ENCODE measurements at regions not wholly inside any gene's neighbourhood (a gene's known extent, or its start where the extent isn't known, plus 50 kb on each side); places are given as distances from the start of the nearest gene placed in this dataset.
"Not testable (repeated sequence)": the region's sequence is repeated elsewhere in the genome, so short reads cannot be mapped to it uniquely, and the experiment has no call there.

DNA sequence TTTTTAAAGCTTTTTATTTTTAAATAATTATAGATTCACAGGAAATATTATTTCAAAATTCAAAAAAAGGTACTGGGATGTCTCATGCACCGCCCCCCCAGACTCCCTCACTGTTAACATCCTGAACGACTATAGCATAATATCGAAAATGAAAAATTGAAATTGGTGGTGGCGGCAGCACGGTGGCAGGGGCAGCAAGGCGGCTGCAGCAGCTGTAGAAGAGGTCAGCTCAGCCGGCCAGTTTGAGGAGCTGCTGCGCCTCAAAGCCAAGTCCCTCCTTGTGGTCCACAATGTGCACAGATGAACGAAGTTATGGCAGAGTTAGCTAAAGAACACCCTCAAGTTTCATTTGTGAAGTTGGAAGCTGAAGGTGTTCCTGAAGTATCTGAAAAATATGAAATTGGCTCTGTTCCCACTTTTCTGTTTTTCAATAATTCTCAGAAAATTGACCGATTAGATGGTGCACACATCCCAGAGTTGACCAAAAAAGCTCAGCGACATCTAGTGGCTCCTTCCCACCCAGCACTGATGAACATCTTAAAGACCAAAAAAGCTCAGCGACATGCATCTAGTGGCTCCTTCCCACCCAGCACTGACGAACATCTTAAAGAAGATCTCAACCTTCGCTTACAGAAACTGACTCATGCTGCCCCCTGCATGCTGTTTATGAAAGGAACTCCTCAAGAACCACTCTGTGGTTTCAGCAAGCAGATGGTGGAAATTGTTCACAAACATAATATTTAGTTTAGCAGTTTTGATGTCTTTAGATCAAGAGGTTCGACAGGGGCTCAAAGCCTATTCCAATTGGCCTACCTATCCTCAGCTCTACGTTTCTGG is 100.8 kb downstream of the FAM217A start:
- Histone ChIP-seq H3K9me3 (peaks cover 4% of the 10 kb centered on the region; the same call in 1 of the 2 replicates), H4K20me1 (no peaks in the 10 kb centered on the region), H3K27me3 (no peaks in the 10 kb centered on the region), H3K4me2 (no peak overlapping the region), H3K9ac (no peak overlapping the region), H3K4me3 (no peak overlapping the region), H3K27ac (no peak overlapping the region), H3K4me1 (no peaks in the 10 kb centered on the region), H3K36me3 (peaks cover 6% of the 10 kb centered on the region; the same call in 1 of the 2 replicates)
- no peak for TF ChIP-seq Cebpa-rat (IDR thresholded peaks at IDR 0.05)

DNA sequence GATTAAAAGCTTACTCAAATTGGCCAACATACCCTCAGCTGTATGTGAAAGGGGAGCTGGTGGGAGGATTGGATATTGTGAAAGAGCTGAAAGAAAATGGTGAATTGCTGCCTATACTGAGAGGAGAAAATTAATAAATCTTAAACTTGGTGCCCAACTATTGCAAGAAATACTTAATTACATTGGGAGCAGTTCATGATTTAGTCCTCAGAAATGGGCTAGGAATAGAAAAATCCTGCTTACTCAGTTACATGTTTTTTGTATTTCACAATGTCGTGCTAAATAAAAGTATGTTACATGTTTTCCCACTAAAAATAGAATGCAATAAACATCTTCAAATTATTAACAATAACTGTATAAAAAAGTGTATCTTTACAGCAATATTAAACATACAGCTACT is 100.0 kb downstream of the FAM217A start:
- H3K9me3 ChIP-seq, H3K4me1 ChIP-seq, H3K27me3 ChIP-seq, H3K36me3 ChIP-seq, H3K4me3 ChIP-seq, H3K27ac ChIP-seq, H3K9ac ChIP-seq, H3K4me2 ChIP-seq, H4K20me1 ChIP-seq: not testable (repeated sequence)

DNA sequence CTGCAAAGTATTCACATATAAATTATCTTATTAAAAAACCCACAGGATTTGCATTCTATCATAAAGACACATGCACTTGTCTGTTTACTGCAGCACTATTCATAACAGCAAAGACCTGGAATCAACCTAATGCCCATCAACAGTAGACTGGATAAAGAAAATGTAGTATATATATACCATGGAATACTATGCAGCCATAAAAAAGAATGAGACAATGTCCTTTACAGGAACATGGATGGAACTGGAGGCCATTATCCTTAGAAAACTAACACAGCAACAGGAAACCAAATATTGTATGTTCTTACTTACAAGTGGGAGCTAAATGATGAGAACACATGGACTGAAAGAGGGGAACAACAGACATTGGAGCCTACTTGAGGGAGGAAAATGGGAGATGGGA is 97.0 kb downstream of the FAM217A start:
- no peak overlapping the region for H3K9ac ChIP-seq
- 0 out of 2 replicates have a peak, but pooled peaks cover under 1% of the 10 kb centered on the region for H4K20me1 ChIP-seq
- H3K4me2 ChIP-seq = no peak overlapping the region
- no peaks in the 10 kb centered on the region for H3K4me1 ChIP-seq
- H3K4me3 ChIP-seq = no peak overlapping the region
- no peaks in the 10 kb centered on the region for H3K27me3 ChIP-seq
- no peak overlapping the region for H3K27ac ChIP-seq
- peaks cover 6% of the 10 kb centered on the region; the same call in 1 of the 2 replicates for H3K36me3 ChIP-seq
- H3K9me3 ChIP-seq = peaks cover 4% of the 10 kb centered on the region; the same call in 1 of the 2 replicates
- no peak for TF ChIP-seq Cebpa-rat (IDR thresholded peaks at IDR 0.05)

DNA sequence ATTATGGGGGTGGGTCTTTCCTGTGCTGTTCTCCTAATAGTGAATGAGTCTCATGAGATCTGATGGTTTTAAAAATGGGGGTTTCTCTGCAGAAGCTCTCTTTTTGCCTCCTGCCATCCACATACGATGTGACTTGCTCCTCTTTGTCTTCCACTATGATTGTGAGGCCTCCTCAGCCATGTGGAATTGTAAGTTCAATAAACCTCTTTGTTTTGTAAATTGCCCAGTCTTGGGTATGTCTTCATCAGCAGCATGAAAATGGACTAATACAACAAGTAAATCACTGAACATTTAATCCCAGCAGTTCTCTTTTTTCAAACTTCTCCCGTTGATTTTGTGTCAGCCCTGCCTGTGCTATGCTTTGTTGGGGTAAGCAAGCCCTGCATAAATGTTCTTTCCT is 95.2 kb downstream of the FAM217A start:
- H3K9ac ChIP-seq = no peak overlapping the region
- H3K27me3 ChIP-seq = no peaks in the 10 kb centered on the region
- no peak overlapping the region for H3K27ac ChIP-seq
- H3K4me2 ChIP-seq = no peak overlapping the region
- no peaks in the 10 kb centered on the region for H3K4me1 ChIP-seq
- H3K9me3 ChIP-seq = peaks cover 4% of the 10 kb centered on the region; the same call in 1 of the 2 replicates
- 0 out of 2 replicates have a peak, but pooled peaks cover 5% of the 10 kb centered on the region for H4K20me1 ChIP-seq
- TF ChIP-seq Cebpa-rat (IDR thresholded peaks at IDR 0.05) = no peak
- H3K36me3 ChIP-seq = peaks cover 6% of the 10 kb centered on the region; the same call in 1 of the 2 replicates
- H3K4me3 ChIP-seq = no peak overlapping the region

DNA sequence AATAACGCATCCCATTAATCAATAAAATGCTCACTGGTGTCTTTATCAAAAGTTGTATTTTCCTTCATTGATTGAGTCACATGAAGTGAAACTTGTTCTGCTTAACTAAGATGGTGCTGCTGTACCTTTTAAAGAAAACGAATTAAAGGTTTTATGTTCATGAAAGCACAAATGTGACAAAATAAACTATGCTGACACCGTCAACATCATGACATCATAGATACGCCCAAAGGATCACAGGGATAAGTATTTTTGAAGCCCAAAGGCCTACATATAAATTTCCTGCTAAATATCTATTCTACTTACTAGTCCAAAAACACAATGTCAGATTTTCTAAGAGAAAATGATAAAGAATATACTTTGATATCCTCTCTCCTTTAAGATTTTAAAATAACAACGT is 94.4 kb downstream of the FAM217A start:
- H3K27me3 ChIP-seq = no peaks in the 10 kb centered on the region
- H3K9ac ChIP-seq = no peak overlapping the region
- H3K4me2 ChIP-seq = no peak overlapping the region
- H3K4me3 ChIP-seq = no peak overlapping the region
- H3K36me3 ChIP-seq = peaks cover 6% of the 10 kb centered on the region; the same call in 1 of the 2 replicates
- 0 out of 2 replicates have a peak, but pooled peaks cover 5% of the 10 kb centered on the region for H4K20me1 ChIP-seq
- no peak overlapping the region for H3K27ac ChIP-seq
- TF ChIP-seq Cebpa-rat (IDR thresholded peaks at IDR 0.05) = no peak
- H3K9me3 ChIP-seq = peaks cover 4% of the 10 kb centered on the region; the same call in 1 of the 2 replicates
- H3K4me1 ChIP-seq = no peaks in the 10 kb centered on the region

DNA sequence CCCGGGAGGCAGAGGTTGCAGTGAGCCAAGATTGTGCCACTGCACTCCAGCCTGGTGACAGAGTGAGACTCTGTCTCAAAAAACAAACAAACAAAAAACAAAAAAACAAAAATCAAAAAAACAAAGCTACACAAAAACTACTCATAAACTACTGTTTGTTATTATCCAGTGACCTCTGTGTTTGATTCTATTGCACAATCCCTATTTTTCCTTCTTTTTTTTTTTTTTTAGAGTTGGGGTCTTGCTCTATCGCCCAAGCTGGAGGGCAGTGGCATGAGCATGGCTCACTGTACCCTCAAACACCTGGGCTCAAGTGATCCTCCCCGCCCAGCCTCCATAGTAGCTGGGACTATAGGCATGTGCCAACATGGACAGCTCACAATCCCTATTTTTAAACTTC is 92.7 kb downstream of the FAM217A start:
- Histone ChIP-seq H3K9me3 (peaks cover 4% of the 10 kb centered on the region; the same call in 1 of the 2 replicates), H3K4me1 (no peaks in the 10 kb centered on the region), H3K4me3 (no peak overlapping the region), H4K20me1 (0 out of 2 replicates have a peak, but pooled peaks cover 6% of the 10 kb centered on the region), H3K27me3 (no peaks in the 10 kb centered on the region), H3K27ac (no peak overlapping the region), H3K9ac (no peak overlapping the region), H3K4me2 (no peak overlapping the region), H3K36me3 (peaks cover 6% of the 10 kb centered on the region; the same call in 1 of the 2 replicates)
- no peak for TF ChIP-seq Cebpa-rat (IDR thresholded peaks at IDR 0.05)

DNA sequence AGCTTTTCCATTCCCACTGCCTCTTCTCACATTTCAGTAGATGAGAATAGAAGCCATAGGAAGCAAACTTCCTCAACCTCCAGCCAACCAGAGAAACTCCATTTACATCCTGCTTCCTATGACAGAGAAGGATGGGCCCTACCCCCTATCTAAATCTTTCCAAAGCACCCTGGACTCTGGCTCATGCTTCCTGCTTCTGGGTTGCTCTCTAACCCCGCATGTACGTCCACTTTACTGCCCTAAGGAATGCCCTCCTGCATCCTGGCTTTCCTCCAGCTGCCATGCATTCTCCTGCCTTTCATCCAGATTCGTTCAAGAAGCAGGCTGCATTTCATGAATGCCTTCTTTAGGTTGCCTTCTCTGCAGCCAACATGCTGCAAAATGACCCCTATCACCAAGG is 91.9 kb downstream of the FAM217A start:
- Histone ChIP-seq H3K4me1 (no peaks in the 10 kb centered on the region), H3K9ac (no peak overlapping the region), H3K27me3 (no peaks in the 10 kb centered on the region), H3K27ac (no peak overlapping the region), H3K4me2 (no peak overlapping the region), H3K9me3 (peaks cover 2% of the 10 kb centered on the region; the same call in 1 of the 2 replicates), H3K36me3 (peaks cover 4% of the 10 kb centered on the region; the same call in 1 of the 2 replicates), H3K4me3 (no peak overlapping the region), H4K20me1 (0 out of 2 replicates have a peak, but pooled peaks cover 11% of the 10 kb centered on the region)
- TF ChIP-seq Cebpa-rat (IDR thresholded peaks at IDR 0.05) = no peak

DNA sequence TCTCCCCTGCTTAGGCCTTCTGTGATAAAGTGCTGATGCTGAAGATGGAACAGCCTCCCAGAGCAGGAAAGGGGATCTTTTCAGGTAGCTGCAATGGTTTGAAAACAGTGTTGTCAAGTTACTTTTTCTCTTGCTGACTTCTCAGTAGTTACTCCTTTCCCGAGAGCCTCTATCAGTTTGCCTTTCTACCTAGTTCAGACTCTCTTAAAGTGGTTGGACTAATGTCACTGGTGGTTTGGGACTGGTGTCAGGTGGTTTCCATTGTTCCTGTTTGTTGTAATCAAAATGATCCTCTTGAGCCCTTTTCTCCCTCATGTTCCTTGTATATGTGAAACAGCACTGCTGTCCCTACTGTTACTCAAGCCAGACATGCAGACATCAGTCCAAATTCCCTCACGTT is 91.4 kb downstream of the FAM217A start:
- Histone ChIP-seq H3K36me3 (no peaks in the 10 kb centered on the region), H3K4me2 (no peak overlapping the region), H3K4me1 (no peaks in the 10 kb centered on the region), H3K27ac (no peak overlapping the region), H4K20me1 (0 out of 2 replicates have a peak, but pooled peaks cover 11% of the 10 kb centered on the region), H3K9ac (no peak overlapping the region), H3K9me3 (no peaks in the 10 kb centered on the region), H3K27me3 (no peaks in the 10 kb centered on the region), H3K4me3 (no peak overlapping the region)
- no peak for TF ChIP-seq Cebpa-rat (IDR thresholded peaks at IDR 0.05)

DNA sequence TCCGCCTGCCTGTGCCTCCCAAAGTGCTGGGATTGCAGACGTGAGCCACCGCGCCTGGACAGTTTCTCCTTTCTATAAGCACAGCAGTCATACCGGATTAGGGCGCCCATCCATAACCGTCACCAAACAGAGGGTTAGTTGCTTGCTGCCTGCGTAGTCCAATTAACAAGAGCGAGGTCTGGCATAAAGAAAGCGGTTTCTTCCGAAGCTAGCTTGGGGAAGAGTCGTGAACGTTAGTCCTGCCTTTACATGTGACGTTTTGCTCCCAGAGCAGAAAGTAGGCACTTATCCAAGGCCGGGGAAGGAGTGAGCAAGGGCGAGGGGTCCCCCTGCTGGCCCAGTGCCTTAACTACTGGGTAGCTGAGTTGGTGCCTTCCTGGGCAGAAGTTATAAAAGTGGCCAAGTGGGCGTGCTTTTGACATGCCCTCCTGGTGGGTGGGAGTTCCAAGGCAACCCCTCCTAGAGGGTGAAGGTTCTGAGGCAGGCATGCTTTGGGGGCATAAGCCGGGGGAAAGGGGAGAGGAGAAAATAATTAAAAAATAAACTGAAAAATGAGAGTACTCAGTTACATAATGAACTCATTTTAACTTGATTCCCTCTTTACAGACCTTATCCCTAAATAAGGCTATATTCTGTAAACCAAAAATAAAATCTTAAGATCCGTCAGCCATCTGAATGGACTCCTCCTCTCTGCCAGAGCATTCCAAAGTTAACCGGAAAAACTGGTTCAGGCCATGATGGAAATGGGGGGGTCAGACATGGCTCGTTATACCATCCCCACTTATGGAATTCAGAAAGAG is 88.0 kb downstream of the FAM217A start:
- Histone ChIP-seq H4K20me1 (peaks cover 23% of the 10 kb centered on the region; the same call in 1 of the 2 replicates), H3K27ac (no peak overlapping the region), H3K4me2 (no peak overlapping the region), H3K27me3 (no peaks in the 10 kb centered on the region), H3K9ac (no peak overlapping the region), H3K4me3 (no peak overlapping the region), H3K9me3 (no peaks in the 10 kb centered on the region), H3K4me1 (no peaks in the 10 kb centered on the region), H3K36me3 (no peaks in the 10 kb centered on the region)
- no peak for TF ChIP-seq Cebpa-rat (IDR thresholded peaks at IDR 0.05)

DNA sequence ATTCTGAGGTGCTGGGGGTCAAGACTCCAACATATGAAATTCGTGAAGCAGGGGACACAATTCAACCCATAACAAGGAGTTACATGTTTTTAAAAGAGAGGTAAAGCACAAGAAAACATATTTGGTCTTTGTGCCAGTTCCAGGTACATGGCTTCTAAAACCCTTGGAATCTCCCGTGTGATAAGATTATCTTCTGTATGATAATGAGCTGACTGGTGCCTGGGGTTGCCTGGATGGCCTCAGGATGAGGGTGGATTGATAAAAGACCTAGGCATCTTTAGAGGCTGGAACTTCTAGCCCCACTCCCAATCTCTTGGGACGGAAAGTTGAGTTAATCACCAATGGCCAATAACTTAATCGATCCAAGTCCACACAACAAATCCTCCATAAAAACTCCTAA is 87.0 kb downstream of the FAM217A start:
- H3K36me3 ChIP-seq = no peaks in the 10 kb centered on the region
- H3K4me3 ChIP-seq = no peak overlapping the region
- H3K27me3 ChIP-seq = no peaks in the 10 kb centered on the region
- TF ChIP-seq Cebpa-rat (IDR thresholded peaks at IDR 0.05) = no peak
- no peak overlapping the region for H3K9ac ChIP-seq
- no peaks in the 10 kb centered on the region for H3K4me1 ChIP-seq
- H3K9me3 ChIP-seq = no peaks in the 10 kb centered on the region
- H3K27ac ChIP-seq = no peak overlapping the region
- H3K4me2 ChIP-seq = no peak overlapping the region
- H4K20me1 ChIP-seq = peaks cover 29% of the 10 kb centered on the region

Measured in BLaER1 (cell line).